Stomach (tissue), 8 donors: ENCODE measurements at regions not wholly inside any gene's neighbourhood (a gene's known extent, or its start where the extent isn't known, plus 50 kb on each side); places are given as distances from the start of the nearest gene placed in this dataset.
"Not testable (repeated sequence)": the region's sequence is repeated elsewhere in the genome, so short reads cannot be mapped to it uniquely, and the experiment has no call there.

ENCODE experiments used
- DNase-seq, 2 donors: peaks; one replicate each; pipeline versions ENCODE4 v3.0.0 to v3.0.0-alpha.2; 2013 to 2019
- H3K27ac ChIP-seq, 5 donors: fragments of 200-600 bp in 4 of 5; sonication (generic) in 4 of 5; one replicate each; pipeline ENCODE4 v1.5.1; 2013 to 2019; ENCODE audit warnings: mild to moderate bottlenecking in 1 of 5, moderate library complexity in 1 of 5
- H3K27me3 ChIP-seq, 3 donors: fragments of 200-600 bp; sonication (generic); one replicate each; pipeline ENCODE4 v1.5.1; 2017 to 2019; ENCODE audit warnings: mixed run types in 1 of 3
- H3K36me3 ChIP-seq, 4 donors: fragments of 200-600 bp; sonication (generic); 1 replicate in 3 of 4; 2 replicates in 1 of 4; pipeline ENCODE4 v1.5.1; 2016 to 2019
- H3K4me1 ChIP-seq, 4 donors: fragments of 200-600 bp; sonication (generic); one replicate each; pipeline ENCODE4 v1.5.1; 2016 to 2019
- H3K4me3 ChIP-seq, 4 donors: fragments of 200-600 bp; sonication (generic) in 3 of 4; one replicate each; pipeline ENCODE4 v1.5.1; 2016 to 2019; ENCODE audit warnings: mild to moderate bottlenecking in 1 of 4
- H3K9me3 ChIP-seq, 4 donors: fragments of 200-600 bp; sonication (generic); one replicate each; pipeline ENCODE4 v1.5.1; 2016 to 2019
- EP300 ChIP-seq: sonication (generic); formaldehyde crosslinking; IDR thresholded peaks from one replicate; pipeline ENCODE4 v1.6.1; 2017; ENCODE audit warnings: antibody characterized with exemption
- POLR2A ChIP-seq, 4 donors: fragments of 450-650 bp; IDR thresholded peaks; one replicate each; pipeline ENCODE4 v1.6.1; 2016; ENCODE audit warnings: antibody characterized with exemption in 4 of 4, control low read depth in 2 of 4, mild to moderate bottlenecking in 1 of 4, moderate library complexity in 1 of 4
- POLR2AphosphoS5 ChIP-seq, 3 donors: sonication (generic); formaldehyde crosslinking; IDR thresholded peaks; one replicate each; pipeline ENCODE4 v1.6.1; 2016; ENCODE audit warnings: antibody characterized with exemption in 3 of 3
- WGBS, 5 donors: extraction: QIAGEN DNeasy Blood & Tissue Kit in 3 of 5; methylation state at CpG; one replicate each; pipeline versions ENCODE4 v1.1.5 to v1.1.7; 2013 to 2018; 5-methylcytosine and 5-hydroxymethylcytosine counted together
- intact Hi-C: fragments of 100-400 bp; cut with DNase I; formaldehyde crosslinking; loops from one replicate; pipeline ENCODE4 v1.15.1; 2023; ENCODE audit warnings: low total_unique reads
- TF ChIP-seq, protein P1 (sequence below), 7 experiments: fragments of 450-650 bp in 4 of 7; fragments of 200-600 bp in 3 of 7; sonication (generic) in 3 of 7; IDR thresholded peaks; one replicate each; pipeline ENCODE4 v1.5.1; 2016 to 2019; ENCODE audit warnings: antibody characterized with exemption in 7 of 7, control low read depth in 2 of 7, mild to moderate bottlenecking in 1 of 7
- donor health status: healthy with polysubstance abuse.
- donor health status: Bipolar disorder and iron deficiency.
- donor health status: healthy.

- intact Hi-C loops = no loop called here
- Histone ChIP-seq H3K4me1 (no peaks in the 10 kb centered on the region), H3K4me3 (no peak overlapping the region), H3K36me3 (no peaks in the 10 kb centered on the region), H3K27me3 (no peaks in the 10 kb centered on the region), H3K27ac (no peak overlapping the region), H3K9me3 (no peaks in the 10 kb centered on the region)
- 68 to 75% (median 70%) methylated on average over 10 of the region's 10 CpGs for whole genome bisulfite sequencing, 5 donors
- DNase-seq = peak in 1 of 2 donors; percentile 38
- TF ChIP-seq EP300 (no peak), POLR2A (IDR thresholded peaks at IDR 0.05) (no peak), POLR2AphosphoS5 (IDR thresholded peaks at IDR 0.05) (no peak)
- TF ChIP-seq, protein P1, sequence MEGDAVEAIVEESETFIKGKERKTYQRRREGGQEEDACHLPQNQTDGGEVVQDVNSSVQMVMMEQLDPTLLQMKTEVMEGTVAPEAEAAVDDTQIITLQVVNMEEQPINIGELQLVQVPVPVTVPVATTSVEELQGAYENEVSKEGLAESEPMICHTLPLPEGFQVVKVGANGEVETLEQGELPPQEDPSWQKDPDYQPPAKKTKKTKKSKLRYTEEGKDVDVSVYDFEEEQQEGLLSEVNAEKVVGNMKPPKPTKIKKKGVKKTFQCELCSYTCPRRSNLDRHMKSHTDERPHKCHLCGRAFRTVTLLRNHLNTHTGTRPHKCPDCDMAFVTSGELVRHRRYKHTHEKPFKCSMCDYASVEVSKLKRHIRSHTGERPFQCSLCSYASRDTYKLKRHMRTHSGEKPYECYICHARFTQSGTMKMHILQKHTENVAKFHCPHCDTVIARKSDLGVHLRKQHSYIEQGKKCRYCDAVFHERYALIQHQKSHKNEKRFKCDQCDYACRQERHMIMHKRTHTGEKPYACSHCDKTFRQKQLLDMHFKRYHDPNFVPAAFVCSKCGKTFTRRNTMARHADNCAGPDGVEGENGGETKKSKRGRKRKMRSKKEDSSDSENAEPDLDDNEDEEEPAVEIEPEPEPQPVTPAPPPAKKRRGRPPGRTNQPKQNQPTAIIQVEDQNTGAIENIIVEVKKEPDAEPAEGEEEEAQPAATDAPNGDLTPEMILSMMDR (IDR thresholded peaks at IDR 0.05) = no peak
Measured at GRCh38 chr12:45518291-45519235, 210.9 kb upstream of the ARID2 start.

GRCh38 chr12:45522227-45522626 is 207.3 kb upstream of the ARID2 start:
- no peak for TF ChIP-seq POLR2AphosphoS5 (IDR thresholded peaks at IDR 0.05)
- no peak for TF ChIP-seq POLR2A (IDR thresholded peaks at IDR 0.05)
- TF ChIP-seq, protein P1 (IDR thresholded peaks at IDR 0.05) = no peak
- no peak for TF ChIP-seq EP300

DNA sequence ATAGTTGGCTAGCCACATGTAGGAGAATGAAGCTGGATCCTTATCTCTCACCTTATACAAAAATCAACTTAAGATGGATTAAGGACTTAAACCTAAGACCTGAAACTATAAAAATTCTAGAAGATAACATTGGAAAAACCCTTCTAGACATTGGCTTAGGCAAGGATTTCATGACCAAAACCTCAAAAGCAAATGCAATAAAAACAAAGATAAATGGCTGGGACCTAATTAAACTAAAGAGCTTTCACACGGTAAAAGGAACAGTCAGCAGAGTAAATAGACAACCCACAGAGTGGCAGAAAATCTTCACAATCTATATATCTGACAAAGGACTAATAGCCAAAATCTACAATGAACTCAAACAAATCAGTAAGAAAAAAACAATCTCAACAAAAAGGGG is 202.7 kb upstream of the ARID2 start:
- 39 to 57% (median 47%) methylated on average over 1 of the region's 1 CpG for WGBS, 5 donors
- H3K27me3 ChIP-seq = not testable (repeated sequence)

More at GRCh38 chr12:45522227-45522626, 207.3 kb upstream of the ARID2 start:
- intact Hi-C loops = no loop called here
- DNase-seq = no peak
- H3K4me3 ChIP-seq = no peak overlapping the region
- no peaks in the 10 kb centered on the region for H3K9me3 ChIP-seq
- H3K27ac ChIP-seq = no peak overlapping the region
- no peaks in the 10 kb centered on the region for H3K36me3 ChIP-seq
- H3K27me3 ChIP-seq = no peaks in the 10 kb centered on the region
- no peaks in the 10 kb centered on the region for H3K4me1 ChIP-seq
- WGBS, 5 donors = 76 to 84% (median 80%) methylated on average over 1 to 3 of the region's 3 CpGs

GRCh38 chr12:45532113-45532512 is 197.4 kb upstream of the ARID2 start:
- TF ChIP-seq POLR2AphosphoS5 (IDR thresholded peaks at IDR 0.05) (no peak), POLR2A (IDR thresholded peaks at IDR 0.05) (no peak), EP300 (no peak)
- TF ChIP-seq, protein P1 (IDR thresholded peaks at IDR 0.05) = no peak

More for the DNA sequence above, 202.7 kb upstream of the ARID2 start:
- H3K4me1 ChIP-seq, DNase-seq, intact Hi-C loops, H3K4me3 ChIP-seq, H3K36me3 ChIP-seq, H3K27ac ChIP-seq, H3K9me3 ChIP-seq: not testable (repeated sequence)

More at GRCh38 chr12:45532113-45532512, 197.4 kb upstream of the ARID2 start:
- WGBS, 5 donors = 53 to 66% (median 58%) methylated on average over 4 of the region's 4 CpGs
- Histone ChIP-seq H3K4me1 (no peaks in the 10 kb centered on the region), H3K27me3 (no peaks in the 10 kb centered on the region), H3K36me3 (no peaks in the 10 kb centered on the region), H3K4me3 (no peak overlapping the region), H3K27ac (no peak overlapping the region), H3K9me3 (peaks cover 0 to 10% (median 5%) of the 10 kb centered on the region in 4 donors)
- no peak for DNase-seq
- intact Hi-C loops = no loop called here
